ENCODE measurements at regions not wholly inside any gene's neighbourhood (a gene's known extent, or its start where the extent isn't known, plus 50 kb on each side); places are given as distances from the start of the nearest gene placed in this dataset.

DNA sequence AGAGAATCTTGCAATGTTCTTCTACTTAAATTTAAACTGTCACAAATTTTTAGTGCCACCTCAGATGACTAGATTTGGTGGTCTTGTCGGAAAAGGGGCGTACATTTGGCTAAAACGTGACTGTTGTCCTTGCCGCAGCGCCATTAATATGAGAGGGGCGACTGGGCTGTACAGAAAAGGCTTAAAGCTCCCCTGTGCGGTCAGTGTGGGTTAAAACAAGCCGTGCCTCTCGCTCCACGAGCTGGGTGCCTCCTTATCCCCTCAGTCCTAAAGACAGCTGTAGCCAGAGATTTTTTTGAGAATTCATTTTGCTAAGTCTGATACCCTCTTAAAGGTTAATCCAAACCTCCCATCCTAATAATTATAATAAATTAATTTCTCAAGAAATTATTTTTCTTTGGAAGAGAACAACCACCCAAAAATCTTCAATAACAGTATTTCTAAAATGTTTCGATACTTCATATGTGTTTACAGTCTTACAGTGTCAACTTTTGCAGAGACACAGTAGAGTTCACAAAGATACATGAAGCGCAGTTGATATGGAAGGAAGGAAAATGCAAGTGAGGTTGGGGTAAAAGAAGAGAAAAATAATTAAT, 68.6 kb downstream of the C7orf25 start:
- Histone ChIP-seq H3K4me3 (ENCODE audit: low read length) (peak overlapping the region; percentile 48), H3K4me1 (ENCODE audit: low read length) (no peaks in the 10 kb centered on the region), H3K27ac (ENCODE audit: low read length) (no peak overlapping the region), H4K20me1 (ENCODE audit: insufficient read depth, low read length) (no peaks in the 10 kb centered on the region), H3K9me3 (ENCODE audit: insufficient read depth, low read length) (no peaks in the 10 kb centered on the region), H3K9ac (ENCODE audit: low read length) (no peak overlapping the region), H3K4me2 (ENCODE audit: low read length) (peak overlapping the region; percentile 49), H3K79me2 (ENCODE audit: low read length) (no peaks in the 10 kb centered on the region), H3K36me3 (replicated peaks; ENCODE audit: low read depth, low read length) (no peaks in the 10 kb centered on the region), H2AFZ (ENCODE audit: low read depth, low read length) (peak overlapping the region; percentile 66; the same call in 1 of the 2 replicates), H3K27me3 (ENCODE audit: low read depth, low read length) (peaks cover 29% of the 10 kb centered on the region)
- TF ChIP-seq EZH2phosphoT487 (IDR thresholded peaks at IDR 0.05; ENCODE audit: low read depth): no peak
- TF ChIP-seq, protein P1, sequence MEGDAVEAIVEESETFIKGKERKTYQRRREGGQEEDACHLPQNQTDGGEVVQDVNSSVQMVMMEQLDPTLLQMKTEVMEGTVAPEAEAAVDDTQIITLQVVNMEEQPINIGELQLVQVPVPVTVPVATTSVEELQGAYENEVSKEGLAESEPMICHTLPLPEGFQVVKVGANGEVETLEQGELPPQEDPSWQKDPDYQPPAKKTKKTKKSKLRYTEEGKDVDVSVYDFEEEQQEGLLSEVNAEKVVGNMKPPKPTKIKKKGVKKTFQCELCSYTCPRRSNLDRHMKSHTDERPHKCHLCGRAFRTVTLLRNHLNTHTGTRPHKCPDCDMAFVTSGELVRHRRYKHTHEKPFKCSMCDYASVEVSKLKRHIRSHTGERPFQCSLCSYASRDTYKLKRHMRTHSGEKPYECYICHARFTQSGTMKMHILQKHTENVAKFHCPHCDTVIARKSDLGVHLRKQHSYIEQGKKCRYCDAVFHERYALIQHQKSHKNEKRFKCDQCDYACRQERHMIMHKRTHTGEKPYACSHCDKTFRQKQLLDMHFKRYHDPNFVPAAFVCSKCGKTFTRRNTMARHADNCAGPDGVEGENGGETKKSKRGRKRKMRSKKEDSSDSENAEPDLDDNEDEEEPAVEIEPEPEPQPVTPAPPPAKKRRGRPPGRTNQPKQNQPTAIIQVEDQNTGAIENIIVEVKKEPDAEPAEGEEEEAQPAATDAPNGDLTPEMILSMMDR (IDR thresholded peaks at IDR 0.05; ENCODE audit: low read depth, low read length): peak; percentile 66

DNA sequence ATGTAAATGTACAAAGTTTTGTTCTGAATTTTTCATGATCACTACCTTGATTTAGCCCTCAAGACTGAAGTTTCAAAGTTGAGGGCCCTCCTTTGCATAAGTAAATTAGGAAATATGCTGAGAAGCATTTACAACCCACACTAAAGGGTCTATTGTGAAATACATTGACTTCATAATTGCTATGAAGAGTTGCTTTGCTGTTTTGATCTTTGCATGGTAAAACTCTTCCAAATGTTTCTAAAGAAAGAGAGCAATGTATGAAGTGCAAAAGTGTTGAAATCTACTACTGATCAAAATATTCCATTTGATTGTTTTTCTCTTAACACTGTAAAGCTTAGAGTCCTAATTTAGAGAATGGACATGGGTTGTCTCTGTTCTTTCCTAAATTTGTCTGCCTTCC, 77.2 kb downstream of the C7orf25 start:
- Histone ChIP-seq H4K20me1 (ENCODE audit: insufficient read depth, low read length) (no peaks in the 10 kb centered on the region), H3K4me2 (ENCODE audit: low read length) (no peak overlapping the region), H3K9me3 (ENCODE audit: insufficient read depth, low read length) (no peaks in the 10 kb centered on the region), H3K9ac (ENCODE audit: low read length) (no peak overlapping the region), H3K4me3 (ENCODE audit: low read length) (no peak overlapping the region), H2AFZ (ENCODE audit: low read depth, low read length) (no peak overlapping the region), H3K79me2 (ENCODE audit: low read length) (no peaks in the 10 kb centered on the region), H3K27ac (ENCODE audit: low read length) (no peak overlapping the region), H3K36me3 (replicated peaks; ENCODE audit: low read depth, low read length) (no peaks in the 10 kb centered on the region), H3K4me1 (ENCODE audit: low read length) (no peaks in the 10 kb centered on the region), H3K27me3 (ENCODE audit: low read depth, low read length) (peaks cover 40% of the 10 kb centered on the region)
- no peak for TF ChIP-seq EZH2phosphoT487 (IDR thresholded peaks at IDR 0.05; ENCODE audit: low read depth)
- TF ChIP-seq, protein P1 (IDR thresholded peaks at IDR 0.05; ENCODE audit: low read depth, low read length): no peak

DNA sequence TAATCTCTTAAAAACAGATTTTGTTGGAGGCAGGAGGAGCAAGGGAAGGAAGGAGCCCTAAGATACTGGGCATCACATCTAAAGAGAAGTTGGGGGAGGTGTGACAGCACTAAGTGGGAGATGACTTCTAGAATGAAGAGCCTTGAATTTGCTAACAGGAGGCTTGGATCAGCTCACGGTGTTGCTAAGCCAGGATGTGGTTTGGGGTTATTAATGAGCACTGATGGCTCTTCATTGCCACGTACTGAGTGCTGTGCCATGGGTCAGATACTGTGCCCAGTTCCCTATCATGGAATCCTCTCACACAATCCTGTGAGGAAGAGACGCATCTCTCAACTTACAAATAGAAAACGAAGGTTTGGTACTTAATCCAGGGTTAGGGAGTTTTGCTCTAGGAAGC, 78.5 kb downstream of the C7orf25 start:
- Histone ChIP-seq H3K79me2 (ENCODE audit: low read length) (no peaks in the 10 kb centered on the region), H3K4me2 (ENCODE audit: low read length) (no peak overlapping the region), H3K36me3 (replicated peaks; ENCODE audit: low read depth, low read length) (no peaks in the 10 kb centered on the region), H3K9me3 (ENCODE audit: insufficient read depth, low read length) (no peaks in the 10 kb centered on the region), H3K27ac (ENCODE audit: low read length) (no peak overlapping the region), H4K20me1 (ENCODE audit: insufficient read depth, low read length) (no peaks in the 10 kb centered on the region), H3K9ac (ENCODE audit: low read length) (no peak overlapping the region), H3K4me1 (ENCODE audit: low read length) (no peaks in the 10 kb centered on the region), H3K27me3 (ENCODE audit: low read depth, low read length) (peaks cover 43% of the 10 kb centered on the region), H3K4me3 (ENCODE audit: low read length) (no peak overlapping the region), H2AFZ (ENCODE audit: low read depth, low read length) (no peak overlapping the region)
- no peak for TF ChIP-seq EZH2phosphoT487 (IDR thresholded peaks at IDR 0.05; ENCODE audit: low read depth)
- TF ChIP-seq, protein P1 (IDR thresholded peaks at IDR 0.05; ENCODE audit: low read depth, low read length): no peak

DNA sequence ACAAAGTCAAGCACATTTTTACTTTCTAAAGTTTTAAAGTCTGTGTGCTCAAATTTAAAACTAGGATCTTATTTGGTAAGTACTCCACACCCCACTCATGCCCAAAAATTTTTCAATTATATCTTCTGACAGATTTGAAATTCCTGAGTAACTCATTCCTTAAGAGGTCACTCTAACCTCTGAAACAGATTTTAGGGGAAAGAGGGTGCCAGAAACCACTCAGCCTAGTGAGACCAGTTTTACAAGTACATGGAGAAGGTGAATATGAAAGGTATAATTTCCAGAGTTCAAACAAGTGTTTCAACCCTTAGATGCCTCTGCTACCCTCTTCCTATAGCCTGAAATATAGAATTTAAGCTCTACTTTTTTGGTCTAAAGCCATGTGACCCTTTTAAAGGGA, 79.2 kb downstream of the C7orf25 start:
- H3K4me3 ChIP-seq (ENCODE audit: low read length): no peak overlapping the region
- H3K79me2 ChIP-seq (ENCODE audit: low read length): no peaks in the 10 kb centered on the region
- no peaks in the 10 kb centered on the region for H4K20me1 ChIP-seq (ENCODE audit: insufficient read depth, low read length)
- H3K4me2 ChIP-seq (ENCODE audit: low read length): no peak overlapping the region
- H3K9me3 ChIP-seq (ENCODE audit: insufficient read depth, low read length): no peaks in the 10 kb centered on the region
- H3K27me3 ChIP-seq (ENCODE audit: low read depth, low read length): peaks cover 47% of the 10 kb centered on the region
- H3K27ac ChIP-seq (ENCODE audit: low read length): no peak overlapping the region
- H3K9ac ChIP-seq (ENCODE audit: low read length): no peak overlapping the region
- no peak for TF ChIP-seq EZH2phosphoT487 (IDR thresholded peaks at IDR 0.05; ENCODE audit: low read depth)
- TF ChIP-seq, protein P1 (IDR thresholded peaks at IDR 0.05; ENCODE audit: low read depth, low read length): no peak
- H3K4me1 ChIP-seq (ENCODE audit: low read length): no peaks in the 10 kb centered on the region
- H2AFZ ChIP-seq (ENCODE audit: low read depth, low read length): no peak overlapping the region
- H3K36me3 ChIP-seq (replicated peaks; ENCODE audit: low read depth, low read length): no peaks in the 10 kb centered on the region
